ENCODE measurements at regions not wholly inside any gene's neighbourhood (a gene's known extent, or its start where the extent isn't known, plus 50 kb on each side); places are given as distances from the start of the nearest gene placed in this dataset.

DNA sequence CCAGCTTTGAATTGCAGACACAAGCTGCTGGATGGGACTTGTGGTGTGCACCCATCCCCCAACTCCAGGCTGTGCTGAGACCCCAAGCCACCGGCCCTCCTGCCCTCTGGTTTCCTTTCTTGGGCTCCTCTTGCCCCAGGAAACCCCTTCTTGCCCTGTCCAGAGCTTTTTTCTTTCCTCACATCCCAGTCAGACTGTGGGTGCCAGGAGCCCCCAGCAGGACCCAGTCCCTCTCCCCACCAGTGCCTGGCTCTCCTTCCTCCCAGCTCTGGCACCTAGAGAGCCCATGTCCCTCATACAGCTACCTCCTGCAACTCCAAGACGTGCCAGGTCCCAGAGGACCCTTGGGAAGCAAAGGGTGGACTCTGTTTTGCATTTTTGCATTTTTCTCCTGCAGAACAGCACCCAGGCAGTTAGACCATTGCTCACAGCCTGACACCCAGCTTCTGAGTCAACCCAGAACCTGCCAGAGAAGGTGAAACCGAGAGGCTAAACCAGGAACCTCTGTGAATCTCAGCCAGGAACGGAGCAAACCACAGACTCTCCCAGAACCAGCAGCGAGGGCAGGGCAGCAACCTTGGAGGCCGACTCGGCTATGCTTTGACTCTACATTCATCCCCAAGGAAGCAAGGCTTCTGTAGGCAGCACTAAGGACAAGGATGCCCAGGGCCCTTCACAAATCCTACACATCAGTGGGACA, 221.1 kb downstream of the ANAPC1 start:
- WGBS (ENCODE audit: insufficient coverage) = 22% methylated on average over 3 of the region's 7 CpGs
- Mint-ChIP-seq H3K4me1 (peaks cover 0 to 8% (median 7%) of the 10 kb centered on the region in 3 donors), H3K4me3 (no peak overlapping the region), H3K36me3 (no peaks in the 10 kb centered on the region), H3K9me3 (no peaks in the 10 kb centered on the region), H3K27me3 (peaks cover 0 to 1% of the 10 kb centered on the region in 2 donors), H3K27ac (no peak overlapping the region)
- no peak overlapping the region for H3K27ac ChIP-seq (ENCODE audit: low read length)
- H3K4me3 ChIP-seq (ENCODE audit: control insufficient read depth in 1 of 2, extremely low read depth in 1 of 2, low read length in 1 of 2) = no peak overlapping the region
- no peaks in the 10 kb centered on the region for H3K36me3 ChIP-seq (ENCODE audit: control insufficient read depth in 2 of 2, extremely low read depth in 1 of 2, insufficient read depth in 1 of 2, low read length in 1 of 2)
- ChIA-PET CTCF (no interaction called here), POLR2A (no interaction called here)
- ATAC-seq (replicated peaks in 1 of 4) = peak in 2 of 4 experiments; percentile 9 to 15
- H3K9me3 ChIP-seq = no peaks in the 10 kb centered on the region
- H3K27me3 ChIP-seq (replicated peaks in 1 of 2; ENCODE audit: control insufficient read depth in 2 of 2, extremely low read depth in 1 of 2, insufficient read depth in 2 of 2, low read length in 1 of 2) = no peaks in the 10 kb centered on the region
- peaks cover 0 to 7% of the 10 kb centered on the region in 2 experiments for H3K4me1 ChIP-seq (ENCODE audit: control insufficient read depth in 1 of 2, extremely low read depth in 1 of 2, insufficient read depth in 2 of 2, low read length in 2 of 2)
- DNase-seq = no peak

DNA sequence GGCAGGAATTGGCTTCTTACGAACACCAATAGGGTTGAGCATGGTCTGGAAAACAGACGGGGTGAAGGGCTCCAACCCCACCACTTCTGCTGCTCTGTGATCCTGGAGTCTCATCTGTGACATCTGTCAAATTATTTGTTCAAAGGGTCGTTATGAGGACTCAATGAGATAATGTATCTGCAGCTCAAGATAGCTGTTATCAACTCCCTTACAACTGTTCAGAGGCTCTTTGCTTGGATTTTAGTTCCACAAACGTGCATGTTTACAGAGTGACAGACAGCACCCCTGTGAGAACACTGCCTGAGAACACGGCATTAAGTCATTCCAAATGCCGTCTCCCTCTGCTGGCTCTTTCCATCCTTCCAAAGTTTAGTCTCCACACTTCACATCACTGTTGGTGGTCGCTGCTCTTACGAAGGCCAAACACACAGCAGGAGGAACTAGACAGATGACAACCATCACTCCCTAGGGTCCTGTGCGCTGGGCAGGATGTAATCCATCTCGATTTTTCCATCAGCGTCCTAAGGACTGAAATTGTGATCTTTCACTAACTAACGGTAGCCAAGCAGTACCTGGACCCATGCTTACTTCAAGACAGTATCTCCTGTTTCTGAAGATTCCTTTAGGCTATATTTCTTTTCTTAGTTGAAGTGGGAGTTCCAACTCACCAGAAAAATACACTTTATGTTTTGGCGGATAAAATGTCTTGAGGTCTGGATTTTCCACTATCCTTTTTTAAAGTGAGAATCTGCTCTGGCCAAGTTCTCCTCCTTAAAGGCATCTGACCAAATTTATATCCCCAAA, 220.3 kb downstream of the ANAPC1 start:
- no peak overlapping the region for H3K4me3 Mint-ChIP-seq
- Histone ChIP-seq H3K27ac (ENCODE audit: low read length) (no peak overlapping the region), H3K4me3 (ENCODE audit: control insufficient read depth in 1 of 2, extremely low read depth in 1 of 2, low read length in 1 of 2) (no peak overlapping the region), H3K36me3 (ENCODE audit: control insufficient read depth in 2 of 2, extremely low read depth in 1 of 2, insufficient read depth in 1 of 2, low read length in 1 of 2) (no peaks in the 10 kb centered on the region), H3K27me3 (replicated peaks in 1 of 2; ENCODE audit: control insufficient read depth in 2 of 2, extremely low read depth in 1 of 2, insufficient read depth in 2 of 2, low read length in 1 of 2) (no peaks in the 10 kb centered on the region), H3K4me1 (ENCODE audit: control insufficient read depth in 1 of 2, extremely low read depth in 1 of 2, insufficient read depth in 2 of 2, low read length in 2 of 2) (peaks cover 0 to 7% of the 10 kb centered on the region in 2 experiments), H3K9me3 (no peaks in the 10 kb centered on the region)
- ChIA-PET POLR2A (no interaction called here), CTCF (no interaction called here)
- peaks cover 0 to 8% (median 7%) of the 10 kb centered on the region in 3 donors for H3K4me1 Mint-ChIP-seq
- DNase-seq (no peak), ATAC-seq (replicated peaks in 1 of 4) (no peak)
- 82% methylated on average over 10 of the region's 13 CpGs for WGBS (ENCODE audit: insufficient coverage)
- no peak overlapping the region for H3K27ac Mint-ChIP-seq
- H3K36me3 Mint-ChIP-seq = no peaks in the 10 kb centered on the region
- H3K27me3 Mint-ChIP-seq = peaks cover 0 to 1% of the 10 kb centered on the region in 2 donors
- no peaks in the 10 kb centered on the region for H3K9me3 Mint-ChIP-seq

DNA sequence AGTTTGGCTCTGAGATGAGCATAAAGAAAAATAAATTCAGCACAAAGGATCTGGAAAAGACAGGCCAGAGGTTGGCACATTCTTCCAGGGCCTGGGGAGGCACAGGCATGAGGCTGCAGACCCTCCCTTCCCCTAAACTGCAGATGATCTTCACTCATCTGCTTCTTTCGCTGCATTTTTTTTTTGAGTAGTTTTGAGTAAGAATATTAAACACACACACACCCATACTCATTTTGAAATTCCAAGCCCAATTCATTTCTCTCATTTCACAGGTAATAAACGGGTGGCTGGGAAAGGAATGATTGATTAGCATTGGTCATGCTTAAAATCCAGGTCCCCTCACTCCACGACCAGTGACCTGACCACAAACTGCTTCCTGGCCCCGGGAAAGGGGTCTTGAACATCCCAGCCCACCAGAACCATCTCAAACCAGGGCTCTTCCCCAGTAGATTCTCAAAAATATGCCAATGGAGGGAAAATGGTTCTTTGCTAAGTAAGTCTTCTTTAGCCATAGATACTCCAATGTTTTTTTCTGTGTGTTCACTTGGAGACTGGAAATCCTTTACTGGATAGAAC, 219.6 kb downstream of the ANAPC1 start:
- Mint-ChIP-seq H3K9me3 (no peaks in the 10 kb centered on the region), H3K27ac (no peak overlapping the region), H3K4me1 (peaks cover 0 to 8% (median 7%) of the 10 kb centered on the region in 3 donors), H3K36me3 (no peaks in the 10 kb centered on the region), H3K27me3 (peaks cover 0 to 1% of the 10 kb centered on the region in 2 donors), H3K4me3 (no peak overlapping the region)
- no CpG with 5 or more reads among the region's 4 CpGs for WGBS (ENCODE audit: insufficient coverage)
- ChIA-PET CTCF (no interaction called here), POLR2A (no interaction called here)
- DNase-seq (no peak), ATAC-seq (replicated peaks in 1 of 4) (no peak)
- Histone ChIP-seq H3K4me1 (ENCODE audit: control insufficient read depth in 1 of 2, extremely low read depth in 1 of 2, insufficient read depth in 2 of 2, low read length in 2 of 2) (peaks cover 0 to 7% of the 10 kb centered on the region in 2 experiments), H3K27ac (ENCODE audit: low read length) (no peak overlapping the region), H3K4me3 (ENCODE audit: control insufficient read depth in 1 of 2, extremely low read depth in 1 of 2, low read length in 1 of 2) (no peak overlapping the region), H3K36me3 (ENCODE audit: control insufficient read depth in 2 of 2, extremely low read depth in 1 of 2, insufficient read depth in 1 of 2, low read length in 1 of 2) (no peaks in the 10 kb centered on the region), H3K27me3 (replicated peaks in 1 of 2; ENCODE audit: control insufficient read depth in 2 of 2, extremely low read depth in 1 of 2, insufficient read depth in 2 of 2, low read length in 1 of 2) (no peaks in the 10 kb centered on the region), H3K9me3 (no peaks in the 10 kb centered on the region)

DNA sequence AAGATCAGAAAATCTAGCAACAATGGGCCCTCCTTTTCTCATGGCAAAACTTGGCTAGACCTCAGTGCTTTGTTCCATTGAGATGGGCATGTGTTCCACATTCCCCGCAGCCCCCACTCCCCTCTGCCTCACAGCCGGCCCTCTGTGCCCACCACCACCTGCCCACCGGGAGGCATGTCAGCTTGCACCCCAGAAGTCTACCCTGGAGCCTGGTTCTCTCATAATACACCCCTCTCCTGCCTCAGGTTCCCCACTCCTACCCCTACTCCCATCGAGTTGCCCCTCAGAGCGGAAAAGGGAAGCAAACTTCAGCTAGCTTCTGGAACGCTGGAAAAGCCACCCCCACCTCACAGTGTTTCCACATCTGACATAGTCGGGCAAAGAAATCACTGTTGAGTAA, 219.0 kb downstream of the ANAPC1 start:
- Histone ChIP-seq H3K4me3 (ENCODE audit: control insufficient read depth in 1 of 2, extremely low read depth in 1 of 2, low read length in 1 of 2) (no peak overlapping the region), H3K4me1 (ENCODE audit: control insufficient read depth in 1 of 2, extremely low read depth in 1 of 2, insufficient read depth in 2 of 2, low read length in 2 of 2) (peaks cover 0 to 7% of the 10 kb centered on the region in 2 experiments), H3K36me3 (ENCODE audit: control insufficient read depth in 2 of 2, extremely low read depth in 1 of 2, insufficient read depth in 1 of 2, low read length in 1 of 2) (no peaks in the 10 kb centered on the region), H3K27me3 (replicated peaks in 1 of 2; ENCODE audit: control insufficient read depth in 2 of 2, extremely low read depth in 1 of 2, insufficient read depth in 2 of 2, low read length in 1 of 2) (no peaks in the 10 kb centered on the region), H3K9me3 (no peaks in the 10 kb centered on the region), H3K27ac (ENCODE audit: low read length) (no peak overlapping the region)
- 93% methylated on average over 4 of the region's 7 CpGs for WGBS (ENCODE audit: insufficient coverage)
- Mint-ChIP-seq H3K4me1 (peaks cover 0 to 8% (median 7%) of the 10 kb centered on the region in 3 donors), H3K36me3 (no peaks in the 10 kb centered on the region), H3K9me3 (no peaks in the 10 kb centered on the region), H3K27ac (no peak overlapping the region), H3K27me3 (peaks cover 0 to 1% of the 10 kb centered on the region in 2 donors), H3K4me3 (no peak overlapping the region)
- ChIA-PET CTCF (no interaction called here), POLR2A (no interaction called here)
- no peak for ATAC-seq (replicated peaks in 1 of 4)
- no peak for DNase-seq

DNA sequence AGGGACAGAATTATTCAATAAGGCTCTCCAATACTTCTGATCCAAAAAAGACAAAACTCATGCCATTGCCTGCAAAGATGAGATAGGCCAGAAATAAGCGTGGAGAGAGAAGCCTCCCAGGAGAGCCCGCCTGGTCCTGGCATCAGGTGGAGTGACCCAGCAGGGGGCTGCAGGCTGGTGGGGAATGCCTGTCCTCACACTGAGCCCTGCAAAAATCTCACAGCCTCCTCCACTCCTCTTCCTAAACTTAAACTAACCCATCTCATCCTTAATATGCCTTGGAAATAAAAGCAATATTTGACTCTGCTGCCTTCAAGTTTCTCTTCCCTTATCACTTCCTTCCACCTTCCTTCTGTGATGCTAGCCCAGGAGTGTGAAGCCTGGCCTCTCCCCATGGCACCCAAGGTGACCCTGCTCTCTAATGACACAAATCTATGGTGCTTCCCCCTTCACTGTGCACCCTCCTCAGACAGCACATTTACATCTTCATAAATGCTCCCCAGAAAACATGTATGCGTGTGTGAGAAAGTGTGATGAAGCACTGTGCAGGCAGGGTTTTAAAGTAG, 218.4 kb downstream of the ANAPC1 start:
- ChIA-PET POLR2A (no interaction called here), CTCF (no interaction called here)
- WGBS (ENCODE audit: insufficient coverage) = 100% methylated on average over 1 of the region's 3 CpGs
- ATAC-seq (replicated peaks in 1 of 4) (no peak), DNase-seq (no peak)
- Mint-ChIP-seq H3K9me3 (no peaks in the 10 kb centered on the region), H3K36me3 (no peaks in the 10 kb centered on the region), H3K4me1 (peaks cover 0 to 8% (median 7%) of the 10 kb centered on the region in 3 donors), H3K4me3 (no peak overlapping the region), H3K27ac (no peak overlapping the region), H3K27me3 (peaks cover 0 to 1% of the 10 kb centered on the region in 2 donors)
- no peaks in the 10 kb centered on the region for H3K36me3 ChIP-seq (ENCODE audit: control insufficient read depth in 2 of 2, extremely low read depth in 1 of 2, insufficient read depth in 1 of 2, low read length in 1 of 2)
- H3K27ac ChIP-seq (ENCODE audit: low read length) = no peak overlapping the region
- H3K4me1 ChIP-seq (ENCODE audit: control insufficient read depth in 1 of 2, extremely low read depth in 1 of 2, insufficient read depth in 2 of 2, low read length in 2 of 2) = peaks cover 0 to 7% of the 10 kb centered on the region in 2 experiments
- H3K27me3 ChIP-seq (replicated peaks in 1 of 2; ENCODE audit: control insufficient read depth in 2 of 2, extremely low read depth in 1 of 2, insufficient read depth in 2 of 2, low read length in 1 of 2) = no peaks in the 10 kb centered on the region
- no peaks in the 10 kb centered on the region for H3K9me3 ChIP-seq
- H3K4me3 ChIP-seq (ENCODE audit: control insufficient read depth in 1 of 2, extremely low read depth in 1 of 2, low read length in 1 of 2) = no peak overlapping the region

DNA sequence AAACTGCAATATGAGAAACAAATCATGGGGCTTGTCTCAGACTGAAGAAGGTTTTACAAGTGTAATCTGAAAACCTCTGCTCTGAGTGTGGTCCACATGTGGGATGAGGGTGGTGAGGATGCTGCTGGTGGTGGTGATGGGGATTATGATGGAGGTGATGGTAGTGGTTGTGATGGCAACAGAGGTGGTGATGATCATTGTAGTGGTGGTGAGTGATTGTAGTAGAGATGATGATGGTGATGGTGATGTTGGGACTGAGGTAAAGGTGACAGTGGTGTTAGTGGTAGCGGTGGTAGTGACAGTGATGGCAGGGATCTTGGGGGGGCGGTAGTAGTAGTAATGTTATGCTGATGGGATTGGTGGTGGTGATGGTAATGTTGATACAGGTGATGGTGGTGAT, 217.8 kb downstream of the ANAPC1 start:
- Histone ChIP-seq H3K36me3 (ENCODE audit: control insufficient read depth in 2 of 2, extremely low read depth in 1 of 2, insufficient read depth in 1 of 2, low read length in 1 of 2) (no peaks in the 10 kb centered on the region), H3K4me3 (ENCODE audit: control insufficient read depth in 1 of 2, extremely low read depth in 1 of 2, low read length in 1 of 2) (no peak overlapping the region), H3K27ac (ENCODE audit: low read length) (no peak overlapping the region), H3K27me3 (replicated peaks in 1 of 2; ENCODE audit: control insufficient read depth in 2 of 2, extremely low read depth in 1 of 2, insufficient read depth in 2 of 2, low read length in 1 of 2) (no peaks in the 10 kb centered on the region), H3K4me1 (ENCODE audit: control insufficient read depth in 1 of 2, extremely low read depth in 1 of 2, insufficient read depth in 2 of 2, low read length in 2 of 2) (peaks cover 0 to 7% of the 10 kb centered on the region in 2 experiments), H3K9me3 (no peaks in the 10 kb centered on the region)
- no peaks in the 10 kb centered on the region for H3K36me3 Mint-ChIP-seq
- H3K4me3 Mint-ChIP-seq = no peak overlapping the region
- H3K27ac Mint-ChIP-seq = no peak overlapping the region
- DNase-seq (no peak), ATAC-seq (replicated peaks in 1 of 4) (no peak)
- peaks cover 0 to 1% of the 10 kb centered on the region in 2 donors for H3K27me3 Mint-ChIP-seq
- POLR2A ChIA-PET = no interaction called here
- H3K9me3 Mint-ChIP-seq = no peaks in the 10 kb centered on the region
- CTCF ChIA-PET = no interaction called here
- 100% methylated on average over 2 of the region's 2 CpGs for WGBS (ENCODE audit: insufficient coverage)
- peaks cover 0 to 8% (median 7%) of the 10 kb centered on the region in 3 donors for H3K4me1 Mint-ChIP-seq

All from T-cell (primary cell).